ENCODE measurements at regions not wholly inside any gene's neighbourhood (a gene's known extent, or its start where the extent isn't known, plus 50 kb on each side); places are given as distances from the start of the nearest gene placed in this dataset.

GRCh38 chr9:13369431-13369830, 89.9 kb upstream of the MPDZ start:
- Histone ChIP-seq H3K27ac (ENCODE audit: low read depth, low read length) (no peak overlapping the region), H3K79me2 (ENCODE audit: insufficient read depth, low read length) (no peaks in the 10 kb centered on the region), H3K4me1 (ENCODE audit: insufficient read depth, low read length) (no peaks in the 10 kb centered on the region), H3K27me3 (ENCODE audit: insufficient read depth, low read length) (no peaks in the 10 kb centered on the region), H3K9me3 (ENCODE audit: low read depth, low read length) (no peaks in the 10 kb centered on the region), H3K4me2 (ENCODE audit: insufficient read depth, low read length) (no peak overlapping the region), H3K36me3 (ENCODE audit: insufficient read depth, low read length) (no peaks in the 10 kb centered on the region), H2AFZ (ENCODE audit: low read length) (no peak overlapping the region), H3K4me3 (ENCODE audit: insufficient read depth, low read length) (no peak overlapping the region), H4K20me1 (ENCODE audit: insufficient read depth, low read length) (no peaks in the 10 kb centered on the region)
- no peak for DNase-seq (ENCODE audit: insufficient read length, low spot score, missing footprints)
- TF ChIP-seq CTCF (IDR thresholded peaks at IDR 0.05; ENCODE audit: extremely low read depth, low read depth, low read length), result no peak

GRCh38 chr9:13367784-13368183, 88.3 kb upstream of the MPDZ start:
- TF ChIP-seq CTCF (IDR thresholded peaks at IDR 0.05; ENCODE audit: extremely low read depth, low read depth, low read length), result no peak
- no peaks in the 10 kb centered on the region for H3K9me3 ChIP-seq (ENCODE audit: low read depth, low read length)
- no peak overlapping the region for H3K4me2 ChIP-seq (ENCODE audit: insufficient read depth, low read length)
- no peaks in the 10 kb centered on the region for H3K27me3 ChIP-seq (ENCODE audit: insufficient read depth, low read length)
- H3K79me2 ChIP-seq (ENCODE audit: insufficient read depth, low read length), result no peaks in the 10 kb centered on the region
- no peaks in the 10 kb centered on the region for H3K4me1 ChIP-seq (ENCODE audit: insufficient read depth, low read length)
- H2AFZ ChIP-seq (ENCODE audit: low read length), result no peak overlapping the region
- DNase-seq (ENCODE audit: insufficient read length, low spot score, missing footprints), result no peak
- H4K20me1 ChIP-seq (ENCODE audit: insufficient read depth, low read length), result no peaks in the 10 kb centered on the region
- no peaks in the 10 kb centered on the region for H3K36me3 ChIP-seq (ENCODE audit: insufficient read depth, low read length)
- no peak overlapping the region for H3K4me3 ChIP-seq (ENCODE audit: insufficient read depth, low read length)
- H3K27ac ChIP-seq (ENCODE audit: low read depth, low read length), result no peak overlapping the region

GRCh38 chr9:13364271-13365000, 84.9 kb upstream of the MPDZ start:
- H3K4me1 ChIP-seq (ENCODE audit: insufficient read depth, low read length), result no peaks in the 10 kb centered on the region

More at GRCh38 chr9:13364271-13365000, 84.9 kb upstream of the MPDZ start:
- DNase-seq (ENCODE audit: insufficient read length, low spot score, missing footprints), result no peak
- Histone ChIP-seq H3K4me3 (ENCODE audit: insufficient read depth, low read length) (no peak overlapping the region), H3K27me3 (ENCODE audit: insufficient read depth, low read length) (no peaks in the 10 kb centered on the region), H3K4me2 (ENCODE audit: insufficient read depth, low read length) (no peak overlapping the region), H3K9me3 (ENCODE audit: low read depth, low read length) (no peaks in the 10 kb centered on the region), H2AFZ (ENCODE audit: low read length) (no peak overlapping the region), H3K36me3 (ENCODE audit: insufficient read depth, low read length) (no peaks in the 10 kb centered on the region), H4K20me1 (ENCODE audit: insufficient read depth, low read length) (no peaks in the 10 kb centered on the region), H3K27ac (ENCODE audit: low read depth, low read length) (peak overlapping the region; percentile 47), H3K79me2 (ENCODE audit: insufficient read depth, low read length) (no peaks in the 10 kb centered on the region)
- no peak for TF ChIP-seq CTCF (IDR thresholded peaks at IDR 0.05; ENCODE audit: extremely low read depth, low read depth, low read length)

Measured in osteoblast (primary cell).